22Rv1 (cell line): ENCODE measurements at regions not wholly inside any gene's neighbourhood (a gene's known extent, or its start where the extent isn't known, plus 50 kb on each side); places are given as distances from the start of the nearest gene placed in this dataset.

ENCODE experiments used
- CTCF ChIP-seq: fragments of 450-650 bp; IDR thresholded peaks from 2 replicates; pipeline ENCODE4 v1.5.1; 2017; ENCODE audit warnings: mild to moderate bottlenecking
- ZFX ChIP-seq: fragments of 450-650 bp; IDR thresholded peaks from 2 replicates; pipeline ENCODE4 v1.6.1; 2017; ENCODE audit warnings: antibody characterized with exemption, borderline replicate concordance

DNA sequence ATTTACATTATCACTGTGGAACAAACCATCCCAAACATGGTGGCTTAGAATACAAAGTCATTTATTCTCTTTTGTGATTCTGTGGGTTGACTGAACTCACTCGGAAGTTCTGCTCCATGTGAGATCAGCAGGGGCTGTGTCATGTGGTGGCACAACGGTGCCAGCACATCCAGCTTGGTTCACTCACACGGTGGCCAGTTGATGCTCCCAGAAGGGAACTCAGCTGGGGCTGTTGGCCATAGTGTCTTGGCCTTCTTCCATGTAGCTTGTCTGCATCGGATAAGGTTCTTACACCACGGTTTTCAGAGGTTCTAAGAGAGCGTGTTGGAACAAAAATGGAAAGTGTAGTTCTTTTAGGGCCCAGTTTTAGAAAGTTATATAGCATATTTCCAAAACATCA lies 312.7 kb downstream of the DMRT2 start:
- no peak for TF ChIP-seq CTCF
- TF ChIP-seq ZFX: no peak
